ENCODE measurements at regions not wholly inside any gene's neighbourhood (a gene's known extent, or its start where the extent isn't known, plus 50 kb on each side); places are given as distances from the start of the nearest gene placed in this dataset.

- TF ChIP-seq, protein P1, sequence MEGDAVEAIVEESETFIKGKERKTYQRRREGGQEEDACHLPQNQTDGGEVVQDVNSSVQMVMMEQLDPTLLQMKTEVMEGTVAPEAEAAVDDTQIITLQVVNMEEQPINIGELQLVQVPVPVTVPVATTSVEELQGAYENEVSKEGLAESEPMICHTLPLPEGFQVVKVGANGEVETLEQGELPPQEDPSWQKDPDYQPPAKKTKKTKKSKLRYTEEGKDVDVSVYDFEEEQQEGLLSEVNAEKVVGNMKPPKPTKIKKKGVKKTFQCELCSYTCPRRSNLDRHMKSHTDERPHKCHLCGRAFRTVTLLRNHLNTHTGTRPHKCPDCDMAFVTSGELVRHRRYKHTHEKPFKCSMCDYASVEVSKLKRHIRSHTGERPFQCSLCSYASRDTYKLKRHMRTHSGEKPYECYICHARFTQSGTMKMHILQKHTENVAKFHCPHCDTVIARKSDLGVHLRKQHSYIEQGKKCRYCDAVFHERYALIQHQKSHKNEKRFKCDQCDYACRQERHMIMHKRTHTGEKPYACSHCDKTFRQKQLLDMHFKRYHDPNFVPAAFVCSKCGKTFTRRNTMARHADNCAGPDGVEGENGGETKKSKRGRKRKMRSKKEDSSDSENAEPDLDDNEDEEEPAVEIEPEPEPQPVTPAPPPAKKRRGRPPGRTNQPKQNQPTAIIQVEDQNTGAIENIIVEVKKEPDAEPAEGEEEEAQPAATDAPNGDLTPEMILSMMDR (IDR thresholded peaks at IDR 0.05; ENCODE audit: borderline replicate concordance): no peak
- H3K9me3 ChIP-seq (replicated peaks): no peaks in the 10 kb centered on the region
- no peaks in the 10 kb centered on the region for H3K27me3 ChIP-seq (ENCODE audit: low read depth)
- no peak overlapping the region for H3K4me3 ChIP-seq
- no peak overlapping the region for H3K27ac ChIP-seq (replicated peaks)
- DNase-seq: no peak
- H3K4me1 ChIP-seq: no peaks in the 10 kb centered on the region
- no peaks in the 10 kb centered on the region for H3K36me3 ChIP-seq
- intact Hi-C loops (cut with micrococcal nuclease): no loop called here
Observed at GRCh38 chr6:137798846-137799245, 68.2 kb upstream of the TNFAIP3 start.

DNA sequence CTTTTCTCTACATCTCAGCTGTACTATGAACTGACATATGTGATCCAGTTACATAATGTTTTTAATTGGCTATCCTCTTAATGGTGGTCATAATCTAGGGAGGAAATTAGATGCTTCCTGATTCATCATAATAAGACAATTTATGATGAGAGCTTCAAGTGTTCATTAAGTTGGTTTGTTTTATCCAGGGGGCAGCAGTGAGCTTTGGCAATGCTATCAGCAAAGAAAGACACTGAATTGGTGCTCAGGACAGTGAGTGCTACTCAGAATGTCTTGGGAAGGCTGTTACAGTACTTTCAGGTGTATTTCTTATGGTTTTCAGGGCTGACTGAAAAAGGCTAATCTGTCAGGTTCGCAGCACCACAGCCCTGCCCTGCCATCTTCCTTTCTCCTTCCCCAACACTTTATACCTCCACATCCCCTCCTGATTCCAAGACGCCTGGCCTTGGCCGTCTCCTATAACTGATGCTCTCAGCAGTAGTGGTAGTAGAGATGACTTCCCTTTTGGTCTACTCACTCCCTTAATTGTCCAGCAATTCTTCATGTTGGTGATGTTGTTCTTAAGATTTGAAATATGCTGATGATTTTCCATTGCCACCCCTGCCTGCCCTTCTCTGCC, 67.0 kb upstream of the TNFAIP3 start:
- Histone ChIP-seq H3K4me3 (no peak overlapping the region), H3K4me1 (peaks cover 8% of the 10 kb centered on the region), H3K9me3 (replicated peaks) (no peaks in the 10 kb centered on the region), H3K36me3 (no peaks in the 10 kb centered on the region), H3K27ac (replicated peaks) (no peak overlapping the region), H3K27me3 (ENCODE audit: low read depth) (no peaks in the 10 kb centered on the region)
- intact Hi-C loops (cut with micrococcal nuclease): loop anchor here (10.0 kb wide), 1 partner anchor 65 kb away; the partner anchor contains the start of gene TNFAIP3
- TF ChIP-seq, protein P1 (IDR thresholded peaks at IDR 0.05; ENCODE audit: borderline replicate concordance): peak; percentile 65
- no peak for DNase-seq

GRCh38 chr6:137800762-137801161, 66.3 kb upstream of the TNFAIP3 start:
- Histone ChIP-seq H3K36me3 (no peaks in the 10 kb centered on the region), H3K4me1 (peaks cover 15% of the 10 kb centered on the region), H3K27ac (replicated peaks) (no peak overlapping the region), H3K9me3 (replicated peaks) (no peaks in the 10 kb centered on the region), H3K27me3 (ENCODE audit: low read depth) (no peaks in the 10 kb centered on the region), H3K4me3 (no peak overlapping the region)
- TF ChIP-seq, protein P1 (IDR thresholded peaks at IDR 0.05; ENCODE audit: borderline replicate concordance): no peak
- intact Hi-C loops (cut with micrococcal nuclease): loop anchor here (10.0 kb wide), 1 partner anchor 64 kb away; the partner anchor contains the start of gene TNFAIP3
- no peak for DNase-seq

DNA sequence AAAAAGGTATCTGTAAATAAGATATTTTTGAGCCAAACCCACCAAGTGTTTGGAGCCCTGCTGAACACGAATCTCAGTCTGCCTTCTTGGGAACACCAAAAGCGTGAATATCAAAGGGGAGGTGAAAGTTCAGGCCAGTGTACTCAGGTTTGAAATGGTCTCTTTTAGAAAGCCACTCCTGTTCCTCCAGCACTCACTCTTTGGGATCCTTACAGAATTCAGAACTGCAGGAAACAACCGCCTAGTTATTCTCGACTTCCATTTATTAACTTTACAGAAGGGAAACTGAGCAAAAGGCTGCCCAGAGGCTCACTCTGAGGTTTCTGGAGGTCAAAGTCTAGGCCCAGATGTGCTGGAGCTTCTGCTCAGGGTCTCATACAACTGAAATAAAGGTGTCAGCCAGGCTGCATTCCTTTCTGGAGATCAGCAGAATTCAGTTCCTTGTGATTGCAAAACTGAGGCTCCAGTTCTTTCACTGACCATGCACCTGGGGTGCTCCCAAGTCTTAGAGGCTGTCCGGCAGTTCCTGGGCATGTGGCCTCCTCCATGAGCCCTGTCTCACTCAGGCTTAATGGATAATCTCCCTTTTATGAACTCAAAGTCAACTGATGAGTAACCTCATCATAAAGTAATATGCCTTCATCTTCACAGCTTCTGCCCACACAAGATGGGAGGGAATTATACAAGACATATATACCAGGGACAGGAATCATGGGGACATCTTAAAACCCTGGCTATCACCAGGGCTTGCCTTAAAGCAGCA, 65.5 kb upstream of the TNFAIP3 start:
- no peak for DNase-seq
- no peak overlapping the region for H3K4me3 ChIP-seq
- intact Hi-C loops (cut with micrococcal nuclease): loop anchor here (10.0 kb wide), 1 partner anchor 63 kb away; the partner anchor contains the start of gene TNFAIP3
- no peaks in the 10 kb centered on the region for H3K9me3 ChIP-seq (replicated peaks)
- no peak overlapping the region for H3K27ac ChIP-seq (replicated peaks)
- peaks cover 15% of the 10 kb centered on the region for H3K4me1 ChIP-seq
- TF ChIP-seq, protein P1 (IDR thresholded peaks at IDR 0.05; ENCODE audit: borderline replicate concordance): no peak
- no peaks in the 10 kb centered on the region for H3K27me3 ChIP-seq (ENCODE audit: low read depth)
- no peaks in the 10 kb centered on the region for H3K36me3 ChIP-seq

GRCh38 chr6:137802408-137803182, 64.5 kb upstream of the TNFAIP3 start:
- H3K9me3 ChIP-seq (replicated peaks): no peaks in the 10 kb centered on the region
- DNase-seq: no peak
- no peak overlapping the region for H3K4me3 ChIP-seq
- TF ChIP-seq, protein P1 (IDR thresholded peaks at IDR 0.05; ENCODE audit: borderline replicate concordance): no peak
- no peaks in the 10 kb centered on the region for H3K36me3 ChIP-seq
- intact Hi-C loops (cut with micrococcal nuclease): loop anchor here (10.0 kb wide), 1 partner anchor 62 kb away; the partner anchor contains the start of gene TNFAIP3
- H3K4me1 ChIP-seq: peaks cover 15% of the 10 kb centered on the region
- H3K27ac ChIP-seq (replicated peaks): no peak overlapping the region
- H3K27me3 ChIP-seq (ENCODE audit: low read depth): no peaks in the 10 kb centered on the region

Measured in left ventricle myocardium inferior (tissue), 1 donor.